Calu3 (cell line): ENCODE measurements at regions not wholly inside any gene's neighbourhood (a gene's known extent, or its start where the extent isn't known, plus 50 kb on each side); places are given as distances from the start of the nearest gene placed in this dataset.

Experiments
- BruUV-seq: library from RNA; stranded (reverse); fragments of 400-500 nt; replicated peaks from 2 replicates; lab custom pipeline; 2021; lab: Mats Ljungman, UMichigan
- CTCF ChIA-PET: fragments of 300-600 bp; sonication (Branson Sonifier 250); formaldehyde crosslinking; loops from one replicate; lab custom pipeline; 2022; ENCODE audit warnings: antibody characterized with exemption; lab: Charles Lee
- DNase-seq: peaks from one replicate; pipeline ENCODE4 v3.0.0; 2022
- H3K27ac Mint-ChIP-seq: one replicate; pipeline ENCODE4 v1.8.0; 2022; ENCODE audit warnings: mixed read lengths; ENCODE audit not compliant: unreplicated experiment
- H3K27me3 Mint-ChIP-seq: one replicate; pipeline ENCODE4 v1.8.0; 2022; ENCODE audit warnings: mixed read lengths; ENCODE audit not compliant: unreplicated experiment
- H3K36me3 Mint-ChIP-seq: one replicate; pipeline ENCODE4 v1.8.0; 2022; ENCODE audit warnings: mild to moderate bottlenecking, moderate library complexity, mixed read lengths; ENCODE audit not compliant: insufficient read depth, unreplicated experiment
- H3K4me1 Mint-ChIP-seq: one replicate; pipeline ENCODE4 v1.8.0; 2022; ENCODE audit warnings: mild to moderate bottlenecking, low read depth, mixed read lengths; ENCODE audit not compliant: unreplicated experiment
- H3K4me3 Mint-ChIP-seq: one replicate; pipeline ENCODE4 v1.8.0; 2022; ENCODE audit warnings: mild to moderate bottlenecking, low read depth, moderate library complexity, mixed read lengths; ENCODE audit not compliant: unreplicated experiment
- H3K9me3 Mint-ChIP-seq: one replicate; pipeline ENCODE4 v1.8.0; 2022; ENCODE audit warnings: low read depth, mixed read lengths; ENCODE audit not compliant: unreplicated experiment
- CTCF ChIP-seq: fragments of 200-600 bp; IDR thresholded peaks from one replicate; pipeline ENCODE4 v1.8.0; 2022; ENCODE audit warnings: antibody characterized with exemption; ENCODE audit not compliant: unreplicated experiment
- intact Hi-C: fragments of 100-400 bp; cut with micrococcal nuclease; formaldehyde crosslinking; loops from one replicate; pipeline ENCODE4 v1.10.0; 2022; ENCODE audit not compliant: unreplicated experiment

DNA sequence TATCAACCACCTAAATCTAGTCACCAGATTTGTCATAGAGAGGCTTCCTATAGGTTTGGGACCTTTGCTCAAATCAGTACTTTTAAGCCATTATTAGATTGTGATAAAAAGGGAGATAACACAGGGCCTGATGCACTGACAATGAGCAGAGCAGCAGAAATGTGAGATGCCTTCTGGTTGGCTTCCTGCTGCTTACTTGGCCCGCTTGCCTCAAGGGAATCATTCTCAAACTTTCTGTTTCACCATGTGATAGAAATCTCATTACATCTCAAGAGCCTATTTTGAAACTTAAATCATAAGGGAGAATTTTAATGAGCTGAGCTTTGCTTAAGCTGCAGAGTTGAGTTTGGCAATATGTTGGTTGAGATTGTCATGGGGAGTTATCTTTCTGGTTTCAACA is 606.0 kb downstream of the DHX35 start:
- no peak overlapping the region for H3K27ac Mint-ChIP-seq
- H3K4me3 Mint-ChIP-seq, result no peak overlapping the region
- TF ChIP-seq CTCF, result no peak
- intact Hi-C loops, result no loop called here
- H3K36me3 Mint-ChIP-seq, result no peaks in the 10 kb centered on the region
- CTCF ChIA-PET, result no interaction called here
- BruUV-seq, result no TSS peak
- H3K4me1 Mint-ChIP-seq, result no peaks in the 10 kb centered on the region
- H3K27me3 Mint-ChIP-seq, result no peaks in the 10 kb centered on the region
- H3K9me3 Mint-ChIP-seq, result peaks cover 9% of the 10 kb centered on the region
- DNase-seq, result no peak

GRCh38 chr20:39563349-39563748 is 601.2 kb downstream of the DHX35 start:
- no peak overlapping the region for H3K4me3 Mint-ChIP-seq
- no peaks in the 10 kb centered on the region for H3K4me1 Mint-ChIP-seq
- intact Hi-C loops, result no loop called here
- H3K27ac Mint-ChIP-seq, result no peak overlapping the region
- BruUV-seq, result no TSS peak
- TF ChIP-seq CTCF, result no peak
- H3K27me3 Mint-ChIP-seq, result no peaks in the 10 kb centered on the region
- H3K9me3 Mint-ChIP-seq, result peaks cover 5% of the 10 kb centered on the region
- CTCF ChIA-PET, result no interaction called here
- no peaks in the 10 kb centered on the region for H3K36me3 Mint-ChIP-seq
- no peak for DNase-seq

DNA sequence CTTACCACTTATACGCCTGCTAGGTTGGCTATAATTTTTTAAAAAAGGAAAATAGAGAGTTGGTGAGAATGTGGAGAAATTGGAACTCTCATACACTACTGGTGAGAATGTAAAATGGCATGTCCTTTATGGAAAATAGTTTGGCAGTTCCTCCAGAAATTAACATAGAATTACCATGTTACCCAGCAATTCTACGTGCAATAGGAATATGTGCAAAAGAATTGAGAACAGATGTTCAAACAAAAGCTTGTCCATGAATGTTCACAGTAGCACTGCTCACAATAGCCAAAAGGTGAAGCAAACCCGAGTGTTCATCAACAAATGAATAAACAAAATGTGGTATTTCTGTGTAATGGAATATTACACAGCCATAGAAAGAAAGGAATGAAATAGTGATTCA is 592.2 kb downstream of the DHX35 start:
- no peak overlapping the region for H3K4me3 Mint-ChIP-seq
- BruUV-seq, result no TSS peak
- intact Hi-C loops, result no loop called here
- H3K9me3 Mint-ChIP-seq, result peaks cover 17% of the 10 kb centered on the region
- CTCF ChIA-PET, result no interaction called here
- no peak for TF ChIP-seq CTCF
- no peaks in the 10 kb centered on the region for H3K36me3 Mint-ChIP-seq
- no peak overlapping the region for H3K27ac Mint-ChIP-seq
- no peaks in the 10 kb centered on the region for H3K27me3 Mint-ChIP-seq
- no peaks in the 10 kb centered on the region for H3K4me1 Mint-ChIP-seq
- no peak for DNase-seq

GRCh38 chr20:39553120-39553519 is 591.0 kb downstream of the DHX35 start:
- Mint-ChIP-seq H3K4me1 (no peaks in the 10 kb centered on the region), H3K9me3 (peaks cover 17% of the 10 kb centered on the region), H3K27ac (no peak overlapping the region), H3K27me3 (no peaks in the 10 kb centered on the region), H3K4me3 (no peak overlapping the region), H3K36me3 (no peaks in the 10 kb centered on the region)
- DNase-seq, result no peak
- no TSS peak for BruUV-seq
- intact Hi-C loops, result no loop called here
- CTCF ChIA-PET, result no interaction called here
- TF ChIP-seq CTCF, result no peak
